Erythroblast (primary cell): ENCODE measurements at regions not wholly inside any gene's neighbourhood (a gene's known extent, or its start where the extent isn't known, plus 50 kb on each side); places are given as distances from the start of the nearest gene placed in this dataset.

Experiments used
- DNase-seq, 2 experiments: peaks; one replicate each; lab custom pipeline; 2025; lab: John Stamatoyannopoulos, UW
- GATA1 ChIP-seq: IDR thresholded peaks from 2 replicates; pipeline ENCODE4 v1.6.1; 2011; ENCODE audit warnings: low read depth, mild to moderate bottlenecking, control low read depth, low read length, moderate library complexity
- POLR2A ChIP-seq: IDR thresholded peaks from 2 replicates; pipeline ENCODE4 v1.6.1; 2011; ENCODE audit warnings: mild to moderate bottlenecking, low read length

GRCh38 chr20:57834306-57835073, 124.7 kb upstream of the PMEPA1 start:
- no peak for DNase-seq
- TF ChIP-seq POLR2A (no peak), GATA1 (no peak)

- no peak for TF ChIP-seq GATA1
- no peak for TF ChIP-seq POLR2A
- DNase-seq, result no peak
Observed at GRCh38 chr20:57831993-57832585, 122.3 kb upstream of the PMEPA1 start.

- DNase-seq, result no peak
- TF ChIP-seq GATA1 (no peak), POLR2A (no peak)
Observed at GRCh38 chr20:57831326-57831992, 121.6 kb upstream of the PMEPA1 start.

GRCh38 chr20:57830515-57830895, 120.7 kb upstream of the PMEPA1 start:
- no peak for TF ChIP-seq GATA1
- no peak for TF ChIP-seq POLR2A
- no peak for DNase-seq

GRCh38 chr20:57829805-57830514, 120.1 kb upstream of the PMEPA1 start:
- no peak for DNase-seq
- TF ChIP-seq POLR2A, result no peak
- TF ChIP-seq GATA1, result no peak

- DNase-seq, result no peak
- TF ChIP-seq POLR2A (no peak), GATA1 (no peak)
Observed at GRCh38 chr20:57829336-57829735, 119.5 kb upstream of the PMEPA1 start.

- TF ChIP-seq POLR2A (no peak), GATA1 (no peak)
- DNase-seq, result no peak
Observed at GRCh38 chr20:57828696-57829095, 118.9 kb upstream of the PMEPA1 start.

GRCh38 chr20:57826666-57827287, 117.0 kb upstream of the PMEPA1 start:
- no peak for TF ChIP-seq POLR2A
- no peak for TF ChIP-seq GATA1
- DNase-seq, result no peak

GRCh38 chr20:57824909-57825308, 115.1 kb upstream of the PMEPA1 start:
- DNase-seq, result no peak
- TF ChIP-seq GATA1 (no peak), POLR2A (no peak)

- no peak for TF ChIP-seq POLR2A
- no peak for TF ChIP-seq GATA1
- no peak for DNase-seq
Observed at GRCh38 chr20:57821935-57822334, 112.1 kb upstream of the PMEPA1 start.

GRCh38 chr20:57819691-57820380, 110.0 kb upstream of the PMEPA1 start:
- TF ChIP-seq POLR2A (no peak), GATA1 (no peak)
- no peak for DNase-seq

GRCh38 chr20:57819291-57819690, 109.5 kb upstream of the PMEPA1 start:
- TF ChIP-seq GATA1, result no peak
- no peak for TF ChIP-seq POLR2A
- DNase-seq, result no peak
